B cell (primary cell): ENCODE measurements at regions not wholly inside any gene's neighbourhood (a gene's known extent, or its start where the extent isn't known, plus 50 kb on each side); places are given as distances from the start of the nearest gene placed in this dataset.

Experiments
- ATAC-seq: fragments of 200-7000 bp; cut with Tn5 transposase; one replicate; pipeline ENCODE4 v1.10.0; 2021; ENCODE audit warnings: low read depth, mild to moderate bottlenecking, moderate number of reproducible peaks, moderate library complexity
- CTCF ChIA-PET: fragments of 350-600 bp; sonication (Branson Sonifier 250); formaldehyde crosslinking; loops from one replicate; lab custom pipeline; 2021; ENCODE audit warnings: antibody characterized with exemption, inconsistent platforms; lab: Charles Lee
- POLR2A ChIA-PET: fragments of 350-600 bp; sonication (Branson Sonifier 250); formaldehyde crosslinking; loops from one replicate; lab custom pipeline; 2021; ENCODE audit warnings: antibody characterized with exemption; lab: Charles Lee
- DNase-seq: peaks from one replicate; pipeline ENCODE4 v3.0.0; 2013
- H2AFZ ChIP-seq: 2 replicates; pipeline ENCODE4 v1.6.1; 2012; ENCODE audit warnings: mild to moderate bottlenecking, low read depth, low read length; ENCODE audit not compliant: insufficient read depth, poor library complexity, severe bottlenecking
- H3K27ac ChIP-seq, 2 donors: 1 replicate in 1 of 2; 2 replicates in 1 of 2; pipeline ENCODE4 v1.5.1; 2012 to 2013; ENCODE audit warnings: low read length in 2 of 2, mild to moderate bottlenecking in 2 of 2, moderate library complexity in 1 of 2
- H3K27me3 ChIP-seq, 4 experiments: fragments of 200-600 bp in 1 of 4; sonication (generic) in 1 of 4; replicated peaks in 1 of 4; 1 replicate in 2 of 4; 2 replicates in 2 of 4; pipeline versions ENCODE4 v1.6.1 to v1.7.0; 2013 to 2016; ENCODE audit warnings: low read length in 3 of 4, mild to moderate bottlenecking in 2 of 4, mixed read lengths in 1 of 4, moderate library complexity in 1 of 4; ENCODE audit not compliant: insufficient read depth in 4 of 4, control insufficient read depth in 3 of 4; ENCODE audit errors: control extremely low read depth in 1 of 4
- H3K36me3 ChIP-seq, 2 experiments: replicated peaks in 1 of 2; 1 replicate in 1 of 2; 2 replicates in 1 of 2; pipeline versions ENCODE4 v1.6.1 to v1.7.1; 2013; ENCODE audit warnings: low read length in 1 of 2; ENCODE audit not compliant: insufficient read depth in 2 of 2, control insufficient read depth in 1 of 2; ENCODE audit errors: control extremely low read depth in 1 of 2, extremely low read depth in 1 of 2
- H3K4me1 ChIP-seq, 2 donors: fragments of 200-600 bp in 1 of 2; sonication (generic) in 1 of 2; 1 replicate in 1 of 2; 2 replicates in 1 of 2; pipeline versions ENCODE4 v1.5.1 to v1.6.1; 2013 to 2017; ENCODE audit warnings: low read length in 2 of 2; ENCODE audit not compliant: control insufficient read depth in 2 of 2, insufficient read depth in 2 of 2
- H3K4me2 ChIP-seq: replicated peaks from 2 replicates; pipeline ENCODE3; 2012; ENCODE audit warnings: mild to moderate bottlenecking, low read depth, low read length; ENCODE audit not compliant: poor library complexity, severe bottlenecking
- H3K4me3 ChIP-seq, 5 experiments: fragments of 200-600 bp in 1 of 5; sonication (generic) in 1 of 5; 1 replicate in 3 of 5; 2 replicates in 2 of 5; pipeline versions ENCODE4 v1.5.1 to v1.7.0; 2011 to 2016; ENCODE audit warnings: low read length in 4 of 5, mild to moderate bottlenecking in 4 of 5, low read depth in 2 of 5, control low read depth in 1 of 5, moderate library complexity in 1 of 5; ENCODE audit not compliant: insufficient read depth in 1 of 5; ENCODE audit errors: control extremely low read depth in 1 of 5, extremely low read depth in 1 of 5
- H3K79me2 ChIP-seq: fragments of 200-600 bp; sonication (generic); one replicate; pipeline ENCODE4 v1.6.0; 2016; ENCODE audit warnings: low read length; ENCODE audit not compliant: control insufficient read depth, insufficient read depth
- H3K9ac ChIP-seq: fragments of 200-600 bp; sonication (generic); 2 replicates; pipeline ENCODE4 v1.6.1; 2017; ENCODE audit warnings: mild to moderate bottlenecking, low read length, moderate library complexity
- H3K9me3 ChIP-seq, 3 donors: one replicate each; pipeline versions ENCODE4 v1.6.1 to v1.7.1; 2013; ENCODE audit warnings: low read length in 2 of 3; ENCODE audit not compliant: control insufficient read depth in 2 of 3, insufficient read depth in 1 of 3; ENCODE audit errors: control extremely low read depth in 1 of 3
- H4K20me1 ChIP-seq: 2 replicates; pipeline ENCODE4 v1.6.0; 2012; ENCODE audit warnings: mild to moderate bottlenecking, low read length; ENCODE audit not compliant: insufficient read depth, control insufficient read depth, poor library complexity, severe bottlenecking
- H3K27ac Mint-ChIP-seq: one replicate; pipeline ENCODE4 v1.8.0; 2021; ENCODE audit warnings: mixed read lengths
- H3K27me3 Mint-ChIP-seq: one replicate; pipeline ENCODE4 v1.8.0; 2021; ENCODE audit warnings: mixed read lengths
- H3K4me1 Mint-ChIP-seq: one replicate; pipeline ENCODE4 v1.8.0; 2021; ENCODE audit warnings: mixed read lengths
- H3K4me3 Mint-ChIP-seq: one replicate; pipeline ENCODE4 v1.8.0; 2021; ENCODE audit warnings: mixed read lengths
- H3K9me3 Mint-ChIP-seq: one replicate; pipeline ENCODE4 v1.8.0; 2022; ENCODE audit warnings: mixed read lengths; ENCODE audit not compliant: insufficient read depth
- EZH2 ChIP-seq: IDR thresholded peaks from 2 replicates; pipeline ENCODE4 v1.6.1; 2012; ENCODE audit warnings: borderline replicate concordance, low read depth, mild to moderate bottlenecking, moderate library complexity, low read length; ENCODE audit not compliant: insufficient read depth, poor library complexity, severe bottlenecking
- WGBS: methylation state at CpG from one replicate; pipeline ENCODE4 v1.1.5; 2013; ENCODE audit warnings: missing lambda C conversion rate; ENCODE audit not compliant: insufficient coverage; 5-methylcytosine and 5-hydroxymethylcytosine counted together
- intact Hi-C: fragments of 100-400 bp; cut with micrococcal nuclease; formaldehyde crosslinking; loops from one replicate; pipeline ENCODE4 v1.10.0; 2022
- TF ChIP-seq, protein P1 (sequence below): fragments of 200-600 bp; IDR thresholded peaks from one replicate; pipeline ENCODE4 v1.8.0; 2022; ENCODE audit warnings: antibody characterized with exemption, mild to moderate bottlenecking

DNA sequence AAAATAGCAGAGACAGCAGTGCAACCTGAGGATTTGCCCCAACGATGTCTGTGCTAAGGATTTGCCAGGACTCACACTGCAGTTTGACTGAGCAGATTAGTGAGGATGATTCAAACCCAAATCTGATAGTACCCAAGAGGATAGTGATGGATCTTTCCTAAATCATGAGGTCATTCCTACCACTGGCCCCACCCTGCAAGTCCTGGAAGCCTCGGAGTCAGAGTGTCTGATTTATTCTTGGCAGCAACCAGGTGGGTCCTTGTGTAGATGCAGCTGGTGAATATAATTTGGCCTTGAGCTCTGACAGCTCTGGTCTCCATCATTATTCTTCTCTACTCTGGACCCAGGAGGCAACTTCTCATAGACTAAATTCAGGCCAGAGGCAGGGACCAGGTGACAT, 179.3 kb upstream of the RAG2 start:
- Histone ChIP-seq H3K27ac (no peak overlapping the region), H3K79me2 (no peaks in the 10 kb centered on the region), H3K4me1 (no peaks in the 10 kb centered on the region), H3K9me3 (no peaks in the 10 kb centered on the region), H2AFZ (no peak overlapping the region), H3K9ac (no peak overlapping the region), H3K4me2 (no peak overlapping the region), H3K27me3 (no peaks in the 10 kb centered on the region), H3K36me3 (no peaks in the 10 kb centered on the region), H3K4me3 (no peak overlapping the region), H4K20me1 (no peaks in the 10 kb centered on the region)
- Mint-ChIP-seq H3K4me1 (no peaks in the 10 kb centered on the region), H3K9me3 (no peaks in the 10 kb centered on the region), H3K4me3 (no peak overlapping the region), H3K27me3 (peaks cover 16% of the 10 kb centered on the region), H3K27ac (no peak overlapping the region)
- WGBS: no CpG with 5 or more reads among the region's 2 CpGs
- no peak for DNase-seq
- TF ChIP-seq, protein P1, sequence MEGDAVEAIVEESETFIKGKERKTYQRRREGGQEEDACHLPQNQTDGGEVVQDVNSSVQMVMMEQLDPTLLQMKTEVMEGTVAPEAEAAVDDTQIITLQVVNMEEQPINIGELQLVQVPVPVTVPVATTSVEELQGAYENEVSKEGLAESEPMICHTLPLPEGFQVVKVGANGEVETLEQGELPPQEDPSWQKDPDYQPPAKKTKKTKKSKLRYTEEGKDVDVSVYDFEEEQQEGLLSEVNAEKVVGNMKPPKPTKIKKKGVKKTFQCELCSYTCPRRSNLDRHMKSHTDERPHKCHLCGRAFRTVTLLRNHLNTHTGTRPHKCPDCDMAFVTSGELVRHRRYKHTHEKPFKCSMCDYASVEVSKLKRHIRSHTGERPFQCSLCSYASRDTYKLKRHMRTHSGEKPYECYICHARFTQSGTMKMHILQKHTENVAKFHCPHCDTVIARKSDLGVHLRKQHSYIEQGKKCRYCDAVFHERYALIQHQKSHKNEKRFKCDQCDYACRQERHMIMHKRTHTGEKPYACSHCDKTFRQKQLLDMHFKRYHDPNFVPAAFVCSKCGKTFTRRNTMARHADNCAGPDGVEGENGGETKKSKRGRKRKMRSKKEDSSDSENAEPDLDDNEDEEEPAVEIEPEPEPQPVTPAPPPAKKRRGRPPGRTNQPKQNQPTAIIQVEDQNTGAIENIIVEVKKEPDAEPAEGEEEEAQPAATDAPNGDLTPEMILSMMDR: no peak
- TF ChIP-seq EZH2: no peak
- intact Hi-C loops: no loop called here
- ChIA-PET CTCF (no interaction called here), POLR2A (no interaction called here)
- no peak for ATAC-seq

DNA sequence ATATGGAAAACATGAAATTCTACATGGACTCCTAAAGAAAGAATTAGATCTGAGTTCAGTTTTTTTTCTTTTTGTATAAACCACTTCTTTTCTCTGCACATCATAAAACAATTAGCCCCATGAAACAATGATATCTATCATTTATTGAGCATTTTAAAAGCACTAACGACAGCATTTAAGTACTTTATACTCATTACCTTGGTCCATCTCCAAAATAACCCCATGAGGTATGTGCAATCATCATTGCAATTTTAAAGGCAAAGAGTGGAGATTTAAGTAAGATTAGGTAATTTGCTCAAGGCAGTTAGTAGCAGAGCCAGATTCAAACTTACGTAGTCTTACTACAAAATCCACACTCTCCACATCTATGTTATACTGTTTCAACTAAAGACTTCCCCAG, 177.7 kb upstream of the RAG2 start:
- no CpG with 5 or more reads among the region's 2 CpGs for WGBS
- no peaks in the 10 kb centered on the region for H3K4me1 ChIP-seq
- ChIA-PET POLR2A (no interaction called here), CTCF (no interaction called here)
- H3K27me3 ChIP-seq: peaks cover 0 to 1% (median 0%) of the 10 kb centered on the region in 4 experiments
- DNase-seq (no peak), ATAC-seq (no peak)
- TF ChIP-seq, protein P1: no peak
- no peak for TF ChIP-seq EZH2
- H3K27ac Mint-ChIP-seq: no peak overlapping the region
- no peaks in the 10 kb centered on the region for H3K9me3 Mint-ChIP-seq
- no peak overlapping the region for H3K4me3 Mint-ChIP-seq
- H3K9ac ChIP-seq: no peak overlapping the region
- H3K27ac ChIP-seq: no peak overlapping the region
- no peaks in the 10 kb centered on the region for H3K9me3 ChIP-seq
- H3K4me2 ChIP-seq: no peak overlapping the region
- no peaks in the 10 kb centered on the region for H3K4me1 Mint-ChIP-seq
- no peaks in the 10 kb centered on the region for H3K36me3 ChIP-seq
- H3K27me3 Mint-ChIP-seq: peaks cover 10% of the 10 kb centered on the region
- no peak overlapping the region for H3K4me3 ChIP-seq
- no peak overlapping the region for H2AFZ ChIP-seq
- H3K79me2 ChIP-seq: no peaks in the 10 kb centered on the region
- no peaks in the 10 kb centered on the region for H4K20me1 ChIP-seq
- intact Hi-C loops: no loop called here
